ENCODE measurements at regions not wholly inside any gene's neighbourhood (a gene's known extent, or its start where the extent isn't known, plus 50 kb on each side); places are given as distances from the start of the nearest gene placed in this dataset.

DNA sequence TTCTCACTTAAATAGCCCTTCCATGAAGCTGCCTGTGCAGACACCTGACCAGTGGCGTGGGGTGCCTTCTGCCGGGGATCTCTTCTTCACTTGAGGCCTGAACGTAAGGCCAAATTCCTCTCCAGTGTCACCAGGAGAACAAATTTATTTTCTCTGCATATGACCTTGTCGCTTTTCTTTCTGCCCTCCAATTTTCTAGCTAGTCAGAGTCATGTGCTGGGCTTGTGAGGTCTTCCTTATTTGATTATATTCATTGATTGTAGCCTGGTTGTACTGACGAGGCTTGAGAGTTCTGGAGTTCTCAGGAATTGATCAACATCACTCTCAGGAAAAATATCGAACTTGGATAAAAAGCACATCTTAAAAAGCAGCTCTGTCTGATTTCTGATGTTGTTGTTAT, 255.7 kb downstream of the BUB3 start:
- TF ChIP-seq GATA3 (IDR thresholded peaks at IDR 0.05; ENCODE audit: low read depth, low read length) (no peak), GATA2 (IDR thresholded peaks at IDR 0.05; ENCODE audit: low read depth, low read length) (no peak)
